GM12864 (cell line): ENCODE measurements at regions not wholly inside any gene's neighbourhood (a gene's known extent, or its start where the extent isn't known, plus 50 kb on each side); places are given as distances from the start of the nearest gene placed in this dataset.
"Not testable (repeated sequence)": the region's sequence is repeated elsewhere in the genome, so short reads cannot be mapped to it uniquely, and the experiment has no call there.

Experiments
- DNase-seq: peaks from one replicate; pipeline ENCODE4 v3.0.0-alpha.2; 2011; ENCODE audit warnings: low read depth
- H3K4me3 ChIP-seq: 2 replicates; pipeline ENCODE4 v1.5.1; 2011; ENCODE audit warnings: mild to moderate bottlenecking, low read depth, low read length, control low read depth
- CTCF ChIP-seq: IDR thresholded peaks from 2 replicates; pipeline ENCODE4 v1.5.1; 2011; ENCODE audit warnings: low read depth, mild to moderate bottlenecking, moderate library complexity, low read length, control low read depth, inconsistent platforms; ENCODE audit errors: missing control alignments

- DNase-seq: no peak
- no peak for TF ChIP-seq CTCF
- no peak overlapping the region for H3K4me3 ChIP-seq
Measured at GRCh38 chrX:148298737-148299136, 201.7 kb upstream of the AFF2 start.

- not testable (repeated sequence) for H3K4me3 ChIP-seq, DNase-seq
Measured at GRCh38 chrX:148305214-148305613, 195.2 kb upstream of the AFF2 start.

- no peak overlapping the region for H3K4me3 ChIP-seq
- TF ChIP-seq CTCF: no peak
- no peak for DNase-seq
Measured at GRCh38 chrX:148309413-148309812, 191.0 kb upstream of the AFF2 start.

GRCh38 chrX:148310426-148311165, 189.8 kb upstream of the AFF2 start:
- no peak for TF ChIP-seq CTCF
- peak; percentile 5 for DNase-seq
- H3K4me3 ChIP-seq: no peak overlapping the region

GRCh38 chrX:148311544-148311943, 188.9 kb upstream of the AFF2 start:
- DNase-seq: no peak
- no peak overlapping the region for H3K4me3 ChIP-seq
- TF ChIP-seq CTCF: no peak

- no peak for TF ChIP-seq CTCF
- no peak overlapping the region for H3K4me3 ChIP-seq
- no peak for DNase-seq
Measured at GRCh38 chrX:148314876-148315275, 185.5 kb upstream of the AFF2 start.

GRCh38 chrX:148316446-148316845, 184.0 kb upstream of the AFF2 start:
- no peak for DNase-seq
- no peak overlapping the region for H3K4me3 ChIP-seq
- TF ChIP-seq CTCF: no peak
